ENCODE measurements at regions not wholly inside any gene's neighbourhood (a gene's known extent, or its start where the extent isn't known, plus 50 kb on each side); places are given as distances from the start of the nearest gene placed in this dataset.
"Not testable (repeated sequence)": the region's sequence is repeated elsewhere in the genome, so short reads cannot be mapped to it uniquely, and the experiment has no call there.

GRCh38 chr4:170441146-170441545 is 351.4 kb upstream of the AADAT start:
- not testable (repeated sequence) for H2AFZ ChIP-seq (ENCODE audit: low read depth, low read length); H3K36me3 ChIP-seq (ENCODE audit: insufficient read depth, low read length); H3K4me1 ChIP-seq (ENCODE audit: insufficient read depth, low read length); H3K9me3 ChIP-seq (ENCODE audit: low read length); H3K4me3 ChIP-seq (ENCODE audit: low read length); H3K27me3 ChIP-seq (ENCODE audit: insufficient read depth, low read length)

- Histone ChIP-seq H3K27me3 (ENCODE audit: insufficient read depth, low read length) (no peaks in the 10 kb centered on the region), H3K4me3 (ENCODE audit: low read length) (no peak overlapping the region), H3K9me3 (ENCODE audit: low read length) (no peaks in the 10 kb centered on the region), H3K4me1 (ENCODE audit: insufficient read depth, low read length) (no peaks in the 10 kb centered on the region), H2AFZ (ENCODE audit: low read depth, low read length) (no peak overlapping the region), H3K36me3 (ENCODE audit: insufficient read depth, low read length) (no peaks in the 10 kb centered on the region)
Measured at GRCh38 chr4:170428929-170429328, 339.2 kb upstream of the AADAT start.

GRCh38 chr4:170425521-170426143 is 335.9 kb upstream of the AADAT start:
- H3K36me3 ChIP-seq (ENCODE audit: insufficient read depth, low read length), result no peaks in the 10 kb centered on the region
- H2AFZ ChIP-seq (ENCODE audit: low read depth, low read length), result no peak overlapping the region
- no peak overlapping the region for H3K4me3 ChIP-seq (ENCODE audit: low read length)
- no peaks in the 10 kb centered on the region for H3K9me3 ChIP-seq (ENCODE audit: low read length)
- no peaks in the 10 kb centered on the region for H3K4me1 ChIP-seq (ENCODE audit: insufficient read depth, low read length)
- no peaks in the 10 kb centered on the region for H3K27me3 ChIP-seq (ENCODE audit: insufficient read depth, low read length)

GRCh38 chr4:170425040-170425439 is 335.3 kb upstream of the AADAT start:
- H3K9me3 ChIP-seq (ENCODE audit: low read length), result no peaks in the 10 kb centered on the region
- H2AFZ ChIP-seq (ENCODE audit: low read depth, low read length), result no peak overlapping the region
- H3K36me3 ChIP-seq (ENCODE audit: insufficient read depth, low read length), result no peaks in the 10 kb centered on the region
- H3K27me3 ChIP-seq (ENCODE audit: insufficient read depth, low read length), result no peaks in the 10 kb centered on the region
- H3K4me3 ChIP-seq (ENCODE audit: low read length), result no peak overlapping the region
- H3K4me1 ChIP-seq (ENCODE audit: insufficient read depth, low read length), result no peaks in the 10 kb centered on the region

- H3K4me3 ChIP-seq (ENCODE audit: low read length), result no peak overlapping the region
- no peaks in the 10 kb centered on the region for H3K9me3 ChIP-seq (ENCODE audit: low read length)
- no peaks in the 10 kb centered on the region for H3K27me3 ChIP-seq (ENCODE audit: insufficient read depth, low read length)
- H2AFZ ChIP-seq (ENCODE audit: low read depth, low read length), result no peak overlapping the region
- no peaks in the 10 kb centered on the region for H3K4me1 ChIP-seq (ENCODE audit: insufficient read depth, low read length)
- H3K36me3 ChIP-seq (ENCODE audit: insufficient read depth, low read length), result no peaks in the 10 kb centered on the region
Measured at GRCh38 chr4:170423137-170423536, 333.4 kb upstream of the AADAT start.

GRCh38 chr4:170420255-170420693 is 330.5 kb upstream of the AADAT start:
- H3K36me3 ChIP-seq (ENCODE audit: insufficient read depth, low read length), result no peaks in the 10 kb centered on the region
- no peaks in the 10 kb centered on the region for H3K4me1 ChIP-seq (ENCODE audit: insufficient read depth, low read length)
- no peak overlapping the region for H2AFZ ChIP-seq (ENCODE audit: low read depth, low read length)
- no peaks in the 10 kb centered on the region for H3K9me3 ChIP-seq (ENCODE audit: low read length)
- H3K27me3 ChIP-seq (ENCODE audit: insufficient read depth, low read length), result no peaks in the 10 kb centered on the region
- no peak overlapping the region for H3K4me3 ChIP-seq (ENCODE audit: low read length)

GRCh38 chr4:170414961-170415360 is 325.2 kb upstream of the AADAT start:
- Histone ChIP-seq H2AFZ (ENCODE audit: low read depth, low read length) (no peak overlapping the region), H3K9me3 (ENCODE audit: low read length) (no peaks in the 10 kb centered on the region), H3K4me1 (ENCODE audit: insufficient read depth, low read length) (no peaks in the 10 kb centered on the region), H3K36me3 (ENCODE audit: insufficient read depth, low read length) (no peaks in the 10 kb centered on the region), H3K4me3 (ENCODE audit: low read length) (no peak overlapping the region), H3K27me3 (ENCODE audit: insufficient read depth, low read length) (no peaks in the 10 kb centered on the region)

GRCh38 chr4:170414360-170414759 is 324.6 kb upstream of the AADAT start:
- Histone ChIP-seq H3K4me3 (ENCODE audit: low read length) (no peak overlapping the region), H2AFZ (ENCODE audit: low read depth, low read length) (no peak overlapping the region), H3K27me3 (ENCODE audit: insufficient read depth, low read length) (no peaks in the 10 kb centered on the region), H3K9me3 (ENCODE audit: low read length) (no peaks in the 10 kb centered on the region), H3K4me1 (ENCODE audit: insufficient read depth, low read length) (no peaks in the 10 kb centered on the region), H3K36me3 (ENCODE audit: insufficient read depth, low read length) (no peaks in the 10 kb centered on the region)

- Histone ChIP-seq H3K9me3 (ENCODE audit: low read length) (no peaks in the 10 kb centered on the region), H3K4me3 (ENCODE audit: low read length) (no peak overlapping the region)
Measured at GRCh38 chr4:170413951-170414350, 324.2 kb upstream of the AADAT start.

GRCh38 chr4:170400361-170400760 is 310.6 kb upstream of the AADAT start:
- Histone ChIP-seq H3K4me1 (ENCODE audit: insufficient read depth, low read length) (no peaks in the 10 kb centered on the region), H3K36me3 (ENCODE audit: insufficient read depth, low read length) (no peaks in the 10 kb centered on the region), H2AFZ (ENCODE audit: low read depth, low read length) (no peak overlapping the region), H3K9me3 (ENCODE audit: low read length) (no peaks in the 10 kb centered on the region), H3K4me3 (ENCODE audit: low read length) (no peak overlapping the region), H3K27me3 (ENCODE audit: insufficient read depth, low read length) (no peaks in the 10 kb centered on the region)

More at GRCh38 chr4:170413951-170414350, 324.2 kb upstream of the AADAT start:
- Histone ChIP-seq H3K27me3 (ENCODE audit: insufficient read depth, low read length) (no peaks in the 10 kb centered on the region), H3K4me1 (ENCODE audit: insufficient read depth, low read length) (no peaks in the 10 kb centered on the region), H3K36me3 (ENCODE audit: insufficient read depth, low read length) (no peaks in the 10 kb centered on the region), H2AFZ (ENCODE audit: low read depth, low read length) (no peak overlapping the region)

GRCh38 chr4:170399581-170400293 is 310.0 kb upstream of the AADAT start:
- H2AFZ ChIP-seq (ENCODE audit: low read depth, low read length), result no peak overlapping the region
- H3K9me3 ChIP-seq (ENCODE audit: low read length), result no peaks in the 10 kb centered on the region
- H3K4me1 ChIP-seq (ENCODE audit: insufficient read depth, low read length), result no peaks in the 10 kb centered on the region
- H3K36me3 ChIP-seq (ENCODE audit: insufficient read depth, low read length), result no peaks in the 10 kb centered on the region
- no peak overlapping the region for H3K4me3 ChIP-seq (ENCODE audit: low read length)
- no peaks in the 10 kb centered on the region for H3K27me3 ChIP-seq (ENCODE audit: insufficient read depth, low read length)

GRCh38 chr4:170398218-170398617 is 308.5 kb upstream of the AADAT start:
- Histone ChIP-seq H3K9me3 (ENCODE audit: low read length) (no peaks in the 10 kb centered on the region), H3K4me3 (ENCODE audit: low read length) (no peak overlapping the region), H3K36me3 (ENCODE audit: insufficient read depth, low read length) (no peaks in the 10 kb centered on the region), H3K27me3 (ENCODE audit: insufficient read depth, low read length) (no peaks in the 10 kb centered on the region), H2AFZ (ENCODE audit: low read depth, low read length) (no peak overlapping the region), H3K4me1 (ENCODE audit: insufficient read depth, low read length) (no peaks in the 10 kb centered on the region)

- no peaks in the 10 kb centered on the region for H3K36me3 ChIP-seq (ENCODE audit: insufficient read depth, low read length)
- H3K27me3 ChIP-seq (ENCODE audit: insufficient read depth, low read length), result no peaks in the 10 kb centered on the region
Measured at GRCh38 chr4:170395773-170396172, 306.0 kb upstream of the AADAT start.

More at GRCh38 chr4:170395773-170396172, 306.0 kb upstream of the AADAT start:
- no peaks in the 10 kb centered on the region for H3K9me3 ChIP-seq (ENCODE audit: low read length)
- no peak overlapping the region for H3K4me3 ChIP-seq (ENCODE audit: low read length)
- H2AFZ ChIP-seq (ENCODE audit: low read depth, low read length), result no peak overlapping the region
- no peaks in the 10 kb centered on the region for H3K4me1 ChIP-seq (ENCODE audit: insufficient read depth, low read length)
